ENCODE measurements at regions not wholly inside any gene's neighbourhood (a gene's known extent, or its start where the extent isn't known, plus 50 kb on each side); places are given as distances from the start of the nearest gene placed in this dataset.

GRCh38 chr21:39040494-39041110 lies 142.6 kb downstream of the PSMG1 start:
- TF ChIP-seq CTCF (IDR thresholded peaks at IDR 0.05): no peak
- TF ChIP-seq POLR2A (IDR thresholded peaks at IDR 0.05): no peak
- TF ChIP-seq EP300 (IDR thresholded peaks at IDR 0.05): peak; percentile 50 to 58
